ENCODE measurements at regions not wholly inside any gene's neighbourhood (a gene's known extent, or its start where the extent isn't known, plus 50 kb on each side); places are given as distances from the start of the nearest gene placed in this dataset.

DNA sequence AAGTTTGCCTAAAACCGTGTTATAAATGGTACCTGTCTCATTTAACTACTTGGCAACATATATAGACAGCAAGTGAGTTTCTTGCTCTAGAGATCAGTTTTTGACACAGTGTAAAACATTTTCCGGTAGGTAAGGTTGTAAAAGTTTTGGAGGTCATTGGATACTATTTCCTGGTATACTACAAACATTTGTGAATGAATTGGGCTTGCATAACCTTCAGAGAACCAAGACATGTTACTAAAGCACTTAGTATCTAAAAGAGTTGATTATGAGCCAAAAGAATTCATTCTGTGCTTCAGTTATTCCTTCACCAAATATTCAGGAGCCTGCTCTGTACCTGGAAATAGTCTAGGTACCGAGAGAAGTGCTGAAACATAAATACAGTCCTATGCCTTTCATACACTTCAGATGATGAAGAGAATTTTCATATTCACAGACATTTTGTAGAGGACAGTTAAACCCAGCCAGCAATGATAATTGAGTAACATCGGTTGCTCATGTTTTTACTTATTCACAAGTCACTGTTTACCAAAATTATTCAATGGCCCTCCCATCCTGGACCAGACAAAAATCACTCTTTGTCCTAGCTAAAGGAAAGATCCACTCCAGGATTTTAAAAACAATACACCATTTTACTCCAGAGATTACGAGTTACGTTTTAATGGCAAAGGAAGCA lies 319.4 kb upstream of the RBMS1 start:
- Mint-ChIP-seq H3K36me3 (ENCODE audit: insufficient read depth, unreplicated experiment) (no peaks in the 10 kb centered on the region), H3K27ac (ENCODE audit: unreplicated experiment) (no peak overlapping the region), H3K4me3 (ENCODE audit: unreplicated experiment) (no peak overlapping the region), H3K9me3 (ENCODE audit: unreplicated experiment) (no peaks in the 10 kb centered on the region), H3K4me1 (ENCODE audit: low read depth, unreplicated experiment) (peaks cover 4% of the 10 kb centered on the region), H3K27me3 (ENCODE audit: insufficient read depth, unreplicated experiment) (no peaks in the 10 kb centered on the region)
- POLR2A ChIA-PET: no interaction called here
- H3K36me3 ChIP-seq (ENCODE audit: control insufficient read depth, insufficient read depth, low read length): no peaks in the 10 kb centered on the region
- no peaks in the 10 kb centered on the region for H3K9me3 ChIP-seq
- intact Hi-C loops (cut with micrococcal nuclease; ENCODE audit: unreplicated experiment): no loop called here
- no peaks in the 10 kb centered on the region for H3K27me3 ChIP-seq (replicated peaks; ENCODE audit: control insufficient read depth, insufficient read depth, low read length)
- H3K4me3 ChIP-seq (ENCODE audit: low read depth, low read length): no peak overlapping the region
- no peaks in the 10 kb centered on the region for H3K4me1 ChIP-seq
- BruUV-seq (replicated peaks): no TSS peak
- TF ChIP-seq, protein P1, sequence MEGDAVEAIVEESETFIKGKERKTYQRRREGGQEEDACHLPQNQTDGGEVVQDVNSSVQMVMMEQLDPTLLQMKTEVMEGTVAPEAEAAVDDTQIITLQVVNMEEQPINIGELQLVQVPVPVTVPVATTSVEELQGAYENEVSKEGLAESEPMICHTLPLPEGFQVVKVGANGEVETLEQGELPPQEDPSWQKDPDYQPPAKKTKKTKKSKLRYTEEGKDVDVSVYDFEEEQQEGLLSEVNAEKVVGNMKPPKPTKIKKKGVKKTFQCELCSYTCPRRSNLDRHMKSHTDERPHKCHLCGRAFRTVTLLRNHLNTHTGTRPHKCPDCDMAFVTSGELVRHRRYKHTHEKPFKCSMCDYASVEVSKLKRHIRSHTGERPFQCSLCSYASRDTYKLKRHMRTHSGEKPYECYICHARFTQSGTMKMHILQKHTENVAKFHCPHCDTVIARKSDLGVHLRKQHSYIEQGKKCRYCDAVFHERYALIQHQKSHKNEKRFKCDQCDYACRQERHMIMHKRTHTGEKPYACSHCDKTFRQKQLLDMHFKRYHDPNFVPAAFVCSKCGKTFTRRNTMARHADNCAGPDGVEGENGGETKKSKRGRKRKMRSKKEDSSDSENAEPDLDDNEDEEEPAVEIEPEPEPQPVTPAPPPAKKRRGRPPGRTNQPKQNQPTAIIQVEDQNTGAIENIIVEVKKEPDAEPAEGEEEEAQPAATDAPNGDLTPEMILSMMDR (IDR thresholded peaks at IDR 0.05; ENCODE audit: insufficient read depth in 1 of 2, low read depth in 1 of 2, low read length in 1 of 2, severe bottlenecking in 1 of 2, unreplicated experiment in 1 of 2): no peak
- DNase-seq: no peak
- CTCF ChIA-PET: no interaction called here

DNA sequence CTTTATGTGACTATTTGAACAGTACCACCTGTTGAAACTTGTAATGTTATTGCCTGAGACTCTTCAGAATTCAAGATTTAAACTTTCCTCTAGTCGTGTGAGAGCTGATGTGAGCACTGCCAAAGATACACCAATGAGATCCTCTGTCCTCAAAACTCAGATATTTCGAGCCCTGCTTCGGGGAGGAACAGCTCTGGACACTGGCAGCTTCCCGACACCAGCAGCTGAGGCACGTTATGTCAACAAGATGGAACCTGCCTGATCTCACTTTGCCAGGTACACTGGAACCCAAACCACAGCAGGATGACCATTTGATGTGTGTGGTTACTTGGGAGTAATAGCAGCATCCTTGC lies 319.9 kb upstream of the RBMS1 start:
- intact Hi-C loops (cut with micrococcal nuclease; ENCODE audit: unreplicated experiment): no loop called here
- no peak overlapping the region for H3K27ac Mint-ChIP-seq (ENCODE audit: unreplicated experiment)
- peaks cover 4% of the 10 kb centered on the region for H3K4me1 Mint-ChIP-seq (ENCODE audit: low read depth, unreplicated experiment)
- DNase-seq: no peak
- H3K36me3 ChIP-seq (ENCODE audit: control insufficient read depth, insufficient read depth, low read length): no peaks in the 10 kb centered on the region
- no peaks in the 10 kb centered on the region for H3K27me3 ChIP-seq (replicated peaks; ENCODE audit: control insufficient read depth, insufficient read depth, low read length)
- no peaks in the 10 kb centered on the region for H3K27me3 Mint-ChIP-seq (ENCODE audit: insufficient read depth, unreplicated experiment)
- POLR2A ChIA-PET: no interaction called here
- H3K9me3 Mint-ChIP-seq (ENCODE audit: unreplicated experiment): no peaks in the 10 kb centered on the region
- TF ChIP-seq, protein P1 (IDR thresholded peaks at IDR 0.05; ENCODE audit: insufficient read depth in 1 of 2, low read depth in 1 of 2, low read length in 1 of 2, severe bottlenecking in 1 of 2, unreplicated experiment in 1 of 2): no peak
- H3K4me1 ChIP-seq: no peaks in the 10 kb centered on the region
- H3K9me3 ChIP-seq: no peaks in the 10 kb centered on the region
- no peaks in the 10 kb centered on the region for H3K36me3 Mint-ChIP-seq (ENCODE audit: insufficient read depth, unreplicated experiment)
- BruUV-seq (replicated peaks): no TSS peak
- H3K4me3 Mint-ChIP-seq (ENCODE audit: unreplicated experiment): no peak overlapping the region
- no peak overlapping the region for H3K4me3 ChIP-seq (ENCODE audit: low read depth, low read length)
- CTCF ChIA-PET: no interaction called here

DNA sequence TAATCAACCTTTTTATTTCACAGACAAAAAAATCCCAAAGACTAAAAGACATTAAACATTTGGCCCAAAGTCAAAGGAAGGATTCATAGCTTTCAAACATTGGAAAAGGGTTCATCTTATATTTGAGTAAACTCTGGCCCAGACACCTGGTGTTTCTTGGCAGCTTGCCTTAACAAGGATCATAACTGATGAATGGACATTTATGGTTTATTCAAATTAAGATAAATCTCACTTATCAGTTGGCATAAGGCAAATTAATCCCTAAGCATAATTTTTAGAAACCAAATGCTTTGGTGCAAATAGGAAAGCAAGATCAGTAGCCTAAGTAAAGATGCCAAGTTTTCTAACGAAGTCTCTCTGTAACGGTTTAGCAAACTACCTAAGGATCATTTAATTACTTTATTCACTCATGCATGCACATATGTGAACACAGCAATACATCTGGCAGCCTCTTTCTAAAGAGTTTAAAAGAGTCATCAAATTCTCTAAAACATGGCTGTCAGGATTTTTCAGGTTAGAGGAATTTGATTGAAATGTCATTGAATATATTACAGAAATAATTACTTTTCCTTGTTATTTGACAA lies 323.4 kb upstream of the RBMS1 start:
- H3K27me3 Mint-ChIP-seq (ENCODE audit: insufficient read depth, unreplicated experiment): no peaks in the 10 kb centered on the region
- intact Hi-C loops (cut with micrococcal nuclease; ENCODE audit: unreplicated experiment): no loop called here
- no peaks in the 10 kb centered on the region for H3K9me3 Mint-ChIP-seq (ENCODE audit: unreplicated experiment)
- H3K36me3 Mint-ChIP-seq (ENCODE audit: insufficient read depth, unreplicated experiment): no peaks in the 10 kb centered on the region
- no peak overlapping the region for H3K27ac Mint-ChIP-seq (ENCODE audit: unreplicated experiment)
- POLR2A ChIA-PET: no interaction called here
- no peaks in the 10 kb centered on the region for H3K4me1 ChIP-seq
- no peaks in the 10 kb centered on the region for H3K36me3 ChIP-seq (ENCODE audit: control insufficient read depth, insufficient read depth, low read length)
- CTCF ChIA-PET: no interaction called here
- TF ChIP-seq, protein P1 (IDR thresholded peaks at IDR 0.05; ENCODE audit: insufficient read depth in 1 of 2, low read depth in 1 of 2, low read length in 1 of 2, severe bottlenecking in 1 of 2, unreplicated experiment in 1 of 2): no peak
- no peak overlapping the region for H3K4me3 Mint-ChIP-seq (ENCODE audit: unreplicated experiment)
- no peaks in the 10 kb centered on the region for H3K9me3 ChIP-seq
- BruUV-seq (replicated peaks): no TSS peak
- H3K4me1 Mint-ChIP-seq (ENCODE audit: low read depth, unreplicated experiment): no peaks in the 10 kb centered on the region
- no peak for DNase-seq
- H3K27me3 ChIP-seq (replicated peaks; ENCODE audit: control insufficient read depth, insufficient read depth, low read length): no peaks in the 10 kb centered on the region
- H3K4me3 ChIP-seq (ENCODE audit: low read depth, low read length): no peak overlapping the region
